NT2/D1 (cell line): ENCODE measurements at regions not wholly inside any gene's neighbourhood (a gene's known extent, or its start where the extent isn't known, plus 50 kb on each side); places are given as distances from the start of the nearest gene placed in this dataset.

Experiments
- DNase-seq: peaks from one replicate; pipeline ENCODE4 v3.0.0-alpha.2; 2011; ENCODE audit warnings: low read depth, low spot score
- H3K27me3 ChIP-seq: 2 replicates; pipeline ENCODE4 v1.6.0; 2011; ENCODE audit warnings: mild to moderate bottlenecking; ENCODE audit not compliant: insufficient read length, insufficient read depth
- H3K36me3 ChIP-seq: 2 replicates; pipeline ENCODE4 v1.6.1; 2011; ENCODE audit warnings: mild to moderate bottlenecking, low read length, mixed read lengths; ENCODE audit not compliant: insufficient read depth, insufficient read length
- H3K4me1 ChIP-seq: 2 replicates; pipeline ENCODE4 v1.5.1; 2011; ENCODE audit not compliant: insufficient read depth, insufficient read length
- H3K4me3 ChIP-seq: 2 replicates; pipeline ENCODE4 v1.5.1; 2011; ENCODE audit warnings: low read depth; ENCODE audit not compliant: insufficient read length
- H3K9ac ChIP-seq: 2 replicates; pipeline ENCODE4 v1.6.0; 2011; ENCODE audit warnings: low read depth; ENCODE audit not compliant: insufficient read length
- H3K9me3 ChIP-seq: 2 replicates; pipeline ENCODE4 v1.5.1; 2011; ENCODE audit warnings: mild to moderate bottlenecking, low read length; ENCODE audit not compliant: insufficient read depth
- SUZ12 ChIP-seq: IDR thresholded peaks from 2 replicates; pipeline ENCODE4 v1.6.1; 2011; ENCODE audit not compliant: insufficient read length, insufficient read depth; ENCODE audit errors: extremely low read depth
- YY1 ChIP-seq: IDR thresholded peaks from 2 replicates; pipeline ENCODE4 v1.6.1; 2011; ENCODE audit not compliant: insufficient read length, insufficient read depth
- ZNF274 ChIP-seq: IDR thresholded peaks from 2 replicates; pipeline ENCODE4 v1.6.1; 2011; ENCODE audit warnings: mild to moderate bottlenecking, low read depth, low read length

GRCh38 chr10:43734716-43735115 is 86.0 kb upstream of the ZNF32 start:
- no peaks in the 10 kb centered on the region for H3K9me3 ChIP-seq
- H3K27me3 ChIP-seq = no peaks in the 10 kb centered on the region
- H3K36me3 ChIP-seq = no peaks in the 10 kb centered on the region
- no peak overlapping the region for H3K4me3 ChIP-seq
- H3K4me1 ChIP-seq = no peaks in the 10 kb centered on the region
- no peak for DNase-seq
- no peak overlapping the region for H3K9ac ChIP-seq
- TF ChIP-seq YY1 = no peak
- TF ChIP-seq ZNF274 = no peak
- TF ChIP-seq SUZ12 = no peak

GRCh38 chr10:43731486-43731885 is 82.8 kb upstream of the ZNF32 start:
- H3K36me3 ChIP-seq = no peaks in the 10 kb centered on the region
- TF ChIP-seq YY1 (no peak), ZNF274 (no peak), SUZ12 (no peak)
- H3K27me3 ChIP-seq = no peaks in the 10 kb centered on the region
- H3K9me3 ChIP-seq = no peaks in the 10 kb centered on the region
- H3K9ac ChIP-seq = no peak overlapping the region
- no peaks in the 10 kb centered on the region for H3K4me1 ChIP-seq
- no peak for DNase-seq
- H3K4me3 ChIP-seq = no peak overlapping the region

- TF ChIP-seq YY1 (no peak), ZNF274 (no peak), SUZ12 (no peak)
- H3K9ac ChIP-seq = no peak overlapping the region
- no peaks in the 10 kb centered on the region for H3K36me3 ChIP-seq
- H3K4me1 ChIP-seq = no peaks in the 10 kb centered on the region
- H3K9me3 ChIP-seq = no peaks in the 10 kb centered on the region; the same call in 1 of the 2 replicates
- no peak for DNase-seq
- no peak overlapping the region for H3K4me3 ChIP-seq
- H3K27me3 ChIP-seq = no peaks in the 10 kb centered on the region
Observed at GRCh38 chr10:43728425-43728824, 79.7 kb upstream of the ZNF32 start.

- Histone ChIP-seq H3K27me3 (no peaks in the 10 kb centered on the region), H3K9me3 (no peaks in the 10 kb centered on the region; the same call in 1 of the 2 replicates), H3K36me3 (no peaks in the 10 kb centered on the region), H3K9ac (no peak overlapping the region), H3K4me3 (no peak overlapping the region), H3K4me1 (no peaks in the 10 kb centered on the region)
- TF ChIP-seq SUZ12 (no peak), YY1 (no peak), ZNF274 (no peak)
- DNase-seq = no peak
Observed at GRCh38 chr10:43727935-43728334, 79.3 kb upstream of the ZNF32 start.

DNA sequence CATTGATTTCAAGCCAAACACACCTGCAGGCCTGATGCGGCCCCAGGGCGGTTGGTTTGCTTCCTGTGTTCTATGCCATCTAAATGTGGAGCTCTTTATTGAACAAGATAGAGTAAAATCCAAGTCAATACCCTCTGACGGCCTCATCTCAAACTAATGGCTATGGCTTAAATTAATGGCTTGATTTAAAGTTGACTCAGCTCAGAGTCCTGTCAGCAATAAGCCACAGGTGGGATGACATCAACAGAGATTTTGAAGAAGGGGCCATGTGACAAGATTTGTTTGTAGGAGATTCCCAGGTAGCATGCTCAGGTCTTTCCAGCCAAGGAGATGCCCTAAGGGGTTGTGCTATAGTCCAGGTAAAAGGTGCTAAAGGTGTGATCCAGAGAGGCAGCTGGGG is 66.7 kb upstream of the ZNF32 start:
- no peak for DNase-seq
- H3K36me3 ChIP-seq = no peaks in the 10 kb centered on the region
- no peak for TF ChIP-seq YY1
- TF ChIP-seq SUZ12 = no peak
- TF ChIP-seq ZNF274 = no peak
- no peak overlapping the region for H3K9ac ChIP-seq
- peaks cover 7% of the 10 kb centered on the region; the same call in 1 of the 2 replicates for H3K9me3 ChIP-seq
- no peaks in the 10 kb centered on the region for H3K4me1 ChIP-seq
- no peaks in the 10 kb centered on the region for H3K27me3 ChIP-seq
- no peak overlapping the region for H3K4me3 ChIP-seq

DNA sequence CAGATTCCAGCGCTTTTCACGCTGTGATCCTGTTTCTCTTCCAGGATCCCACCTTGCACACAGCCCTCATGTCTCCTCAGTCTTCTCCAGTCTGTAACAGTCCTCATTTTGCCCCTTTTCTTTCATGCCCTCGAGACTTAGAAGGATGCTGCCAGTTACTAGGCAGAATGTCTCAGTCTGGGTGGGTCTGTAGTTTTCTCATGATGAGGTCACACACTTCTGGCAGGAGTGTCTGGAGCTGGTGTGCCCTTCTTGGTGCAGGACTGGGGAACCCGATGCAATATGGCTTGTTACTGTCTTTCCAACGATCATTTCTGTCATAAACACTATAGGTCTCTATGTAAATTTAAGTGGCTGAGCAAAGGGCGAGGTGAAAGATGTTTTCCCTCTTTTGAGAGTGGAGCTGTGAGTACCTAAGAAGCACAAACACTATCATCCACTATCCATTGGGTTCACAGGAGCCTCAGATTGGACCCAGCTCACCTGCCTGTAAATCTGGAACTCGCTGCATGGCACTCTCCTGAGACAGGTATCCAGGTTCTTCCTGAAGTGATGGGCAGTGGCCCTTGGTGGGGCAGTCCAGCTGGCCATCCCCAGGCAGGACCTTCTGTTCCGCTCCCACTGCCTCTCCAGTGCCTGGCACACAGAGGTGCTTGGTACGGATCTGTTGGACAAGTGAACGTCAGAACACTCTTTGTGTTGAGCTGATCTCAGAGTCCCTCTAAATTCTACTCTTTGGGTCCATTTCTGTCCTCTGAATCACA is 64.3 kb upstream of the ZNF32 start:
- H3K27me3 ChIP-seq = no peaks in the 10 kb centered on the region
- peaks cover 7% of the 10 kb centered on the region; the same call in 1 of the 2 replicates for H3K9me3 ChIP-seq
- no peaks in the 10 kb centered on the region for H3K36me3 ChIP-seq
- no peak overlapping the region for H3K9ac ChIP-seq
- no peak for TF ChIP-seq YY1
- TF ChIP-seq ZNF274 = no peak
- no peak for TF ChIP-seq SUZ12
- no peak for DNase-seq
- H3K4me1 ChIP-seq = no peaks in the 10 kb centered on the region
- no peak overlapping the region for H3K4me3 ChIP-seq

DNA sequence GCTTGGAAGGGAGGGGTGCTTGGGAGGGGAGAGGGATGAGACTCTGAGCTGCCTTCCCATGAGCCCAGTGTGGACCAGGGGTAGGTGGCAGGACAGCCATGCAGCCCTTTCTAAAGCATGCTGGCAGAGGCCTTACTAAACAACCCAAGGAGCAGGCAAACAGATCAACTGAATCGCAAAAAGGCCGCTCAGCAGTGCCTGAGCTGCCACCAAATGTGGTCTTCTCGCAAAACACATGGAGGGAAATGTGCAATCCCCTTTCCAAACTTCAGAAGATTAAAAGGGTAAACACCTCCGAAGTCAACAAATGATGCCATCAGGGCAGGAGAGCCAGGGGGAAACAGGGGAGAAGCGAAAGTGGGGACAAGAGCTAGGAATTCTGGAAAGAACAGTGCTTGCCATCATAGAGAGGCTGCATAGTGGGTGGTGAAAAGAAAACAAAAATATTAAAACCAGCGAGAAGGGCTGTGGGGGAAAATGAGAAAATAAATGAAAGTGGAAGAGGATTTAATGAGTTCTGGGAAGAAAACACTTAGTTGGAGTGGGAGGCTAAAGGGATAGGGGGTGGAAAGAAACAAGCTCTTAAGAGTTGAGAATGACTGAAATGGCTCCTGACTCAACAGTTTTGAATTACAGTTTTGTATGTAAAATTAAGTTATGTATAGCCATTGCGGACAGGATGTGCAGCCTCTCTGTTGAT is 62.2 kb upstream of the ZNF32 start:
- TF ChIP-seq SUZ12 (no peak), ZNF274 (no peak), YY1 (no peak)
- Histone ChIP-seq H3K27me3 (no peaks in the 10 kb centered on the region), H3K9ac (no peak overlapping the region), H3K4me1 (no peaks in the 10 kb centered on the region), H3K36me3 (no peaks in the 10 kb centered on the region), H3K4me3 (no peak overlapping the region), H3K9me3 (no peaks in the 10 kb centered on the region)
- no peak for DNase-seq
